ENCODE measurements at regions not wholly inside any gene's neighbourhood (a gene's known extent, or its start where the extent isn't known, plus 50 kb on each side); places are given as distances from the start of the nearest gene placed in this dataset.

DNA sequence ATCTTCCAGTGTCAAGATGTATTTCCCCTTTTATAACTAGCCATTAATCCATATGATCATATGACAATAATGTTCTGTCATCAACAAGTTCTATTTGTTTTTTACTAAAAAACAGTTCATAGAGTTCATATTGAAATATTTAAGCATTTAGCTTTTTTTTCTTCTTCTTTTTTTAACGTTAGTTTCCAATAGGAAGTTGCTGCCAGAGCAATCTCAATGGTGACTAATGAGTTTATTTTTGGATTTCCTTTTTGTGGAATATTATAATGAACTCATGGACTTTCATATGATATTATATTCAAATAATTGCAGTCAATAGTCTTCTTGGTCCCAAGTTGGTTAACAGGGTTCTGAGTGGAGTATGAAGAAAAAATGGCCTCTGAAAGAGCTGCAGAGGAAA is 343.3 kb downstream of the BCKDHB start:
- TF ChIP-seq, protein P1, sequence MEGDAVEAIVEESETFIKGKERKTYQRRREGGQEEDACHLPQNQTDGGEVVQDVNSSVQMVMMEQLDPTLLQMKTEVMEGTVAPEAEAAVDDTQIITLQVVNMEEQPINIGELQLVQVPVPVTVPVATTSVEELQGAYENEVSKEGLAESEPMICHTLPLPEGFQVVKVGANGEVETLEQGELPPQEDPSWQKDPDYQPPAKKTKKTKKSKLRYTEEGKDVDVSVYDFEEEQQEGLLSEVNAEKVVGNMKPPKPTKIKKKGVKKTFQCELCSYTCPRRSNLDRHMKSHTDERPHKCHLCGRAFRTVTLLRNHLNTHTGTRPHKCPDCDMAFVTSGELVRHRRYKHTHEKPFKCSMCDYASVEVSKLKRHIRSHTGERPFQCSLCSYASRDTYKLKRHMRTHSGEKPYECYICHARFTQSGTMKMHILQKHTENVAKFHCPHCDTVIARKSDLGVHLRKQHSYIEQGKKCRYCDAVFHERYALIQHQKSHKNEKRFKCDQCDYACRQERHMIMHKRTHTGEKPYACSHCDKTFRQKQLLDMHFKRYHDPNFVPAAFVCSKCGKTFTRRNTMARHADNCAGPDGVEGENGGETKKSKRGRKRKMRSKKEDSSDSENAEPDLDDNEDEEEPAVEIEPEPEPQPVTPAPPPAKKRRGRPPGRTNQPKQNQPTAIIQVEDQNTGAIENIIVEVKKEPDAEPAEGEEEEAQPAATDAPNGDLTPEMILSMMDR (conservative IDR thresholded peaks at IDR 0.05; ENCODE audit: low read depth in 2 of 2) = no peak
- no peak for TF ChIP-seq EZH2phosphoT487 (IDR thresholded peaks at IDR 0.05; ENCODE audit: unreplicated experiment)
- no peak for TF ChIP-seq JUNB (IDR thresholded peaks at IDR 0.05; ENCODE audit: unreplicated experiment)
- TF ChIP-seq, protein P2, sequence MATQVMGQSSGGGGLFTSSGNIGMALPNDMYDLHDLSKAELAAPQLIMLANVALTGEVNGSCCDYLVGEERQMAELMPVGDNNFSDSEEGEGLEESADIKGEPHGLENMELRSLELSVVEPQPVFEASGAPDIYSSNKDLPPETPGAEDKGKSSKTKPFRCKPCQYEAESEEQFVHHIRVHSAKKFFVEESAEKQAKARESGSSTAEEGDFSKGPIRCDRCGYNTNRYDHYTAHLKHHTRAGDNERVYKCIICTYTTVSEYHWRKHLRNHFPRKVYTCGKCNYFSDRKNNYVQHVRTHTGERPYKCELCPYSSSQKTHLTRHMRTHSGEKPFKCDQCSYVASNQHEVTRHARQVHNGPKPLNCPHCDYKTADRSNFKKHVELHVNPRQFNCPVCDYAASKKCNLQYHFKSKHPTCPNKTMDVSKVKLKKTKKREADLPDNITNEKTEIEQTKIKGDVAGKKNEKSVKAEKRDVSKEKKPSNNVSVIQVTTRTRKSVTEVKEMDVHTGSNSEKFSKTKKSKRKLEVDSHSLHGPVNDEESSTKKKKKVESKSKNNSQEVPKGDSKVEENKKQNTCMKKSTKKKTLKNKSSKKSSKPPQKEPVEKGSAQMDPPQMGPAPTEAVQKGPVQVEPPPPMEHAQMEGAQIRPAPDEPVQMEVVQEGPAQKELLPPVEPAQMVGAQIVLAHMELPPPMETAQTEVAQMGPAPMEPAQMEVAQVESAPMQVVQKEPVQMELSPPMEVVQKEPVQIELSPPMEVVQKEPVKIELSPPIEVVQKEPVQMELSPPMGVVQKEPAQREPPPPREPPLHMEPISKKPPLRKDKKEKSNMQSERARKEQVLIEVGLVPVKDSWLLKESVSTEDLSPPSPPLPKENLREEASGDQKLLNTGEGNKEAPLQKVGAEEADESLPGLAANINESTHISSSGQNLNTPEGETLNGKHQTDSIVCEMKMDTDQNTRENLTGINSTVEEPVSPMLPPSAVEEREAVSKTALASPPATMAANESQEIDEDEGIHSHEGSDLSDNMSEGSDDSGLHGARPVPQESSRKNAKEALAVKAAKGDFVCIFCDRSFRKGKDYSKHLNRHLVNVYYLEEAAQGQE (IDR thresholded peaks at IDR 0.05; ENCODE audit: unreplicated experiment) = no peak
- no peak for TF ChIP-seq CREB1 (CRISPR knock-in tag; IDR thresholded peaks at IDR 0.05; ENCODE audit: low read depth)
- TF ChIP-seq NANOG (IDR thresholded peaks at IDR 0.05; ENCODE audit: borderline replicate concordance) = no peak
- TF ChIP-seq POLR2AphosphoS5 (IDR thresholded peaks at IDR 0.05; ENCODE audit: low read depth) = no peak
- no peak for TF ChIP-seq EZH2 (IDR thresholded peaks at IDR 0.05; ENCODE audit: low read depth, unreplicated experiment)
- TF ChIP-seq, protein P3, sequence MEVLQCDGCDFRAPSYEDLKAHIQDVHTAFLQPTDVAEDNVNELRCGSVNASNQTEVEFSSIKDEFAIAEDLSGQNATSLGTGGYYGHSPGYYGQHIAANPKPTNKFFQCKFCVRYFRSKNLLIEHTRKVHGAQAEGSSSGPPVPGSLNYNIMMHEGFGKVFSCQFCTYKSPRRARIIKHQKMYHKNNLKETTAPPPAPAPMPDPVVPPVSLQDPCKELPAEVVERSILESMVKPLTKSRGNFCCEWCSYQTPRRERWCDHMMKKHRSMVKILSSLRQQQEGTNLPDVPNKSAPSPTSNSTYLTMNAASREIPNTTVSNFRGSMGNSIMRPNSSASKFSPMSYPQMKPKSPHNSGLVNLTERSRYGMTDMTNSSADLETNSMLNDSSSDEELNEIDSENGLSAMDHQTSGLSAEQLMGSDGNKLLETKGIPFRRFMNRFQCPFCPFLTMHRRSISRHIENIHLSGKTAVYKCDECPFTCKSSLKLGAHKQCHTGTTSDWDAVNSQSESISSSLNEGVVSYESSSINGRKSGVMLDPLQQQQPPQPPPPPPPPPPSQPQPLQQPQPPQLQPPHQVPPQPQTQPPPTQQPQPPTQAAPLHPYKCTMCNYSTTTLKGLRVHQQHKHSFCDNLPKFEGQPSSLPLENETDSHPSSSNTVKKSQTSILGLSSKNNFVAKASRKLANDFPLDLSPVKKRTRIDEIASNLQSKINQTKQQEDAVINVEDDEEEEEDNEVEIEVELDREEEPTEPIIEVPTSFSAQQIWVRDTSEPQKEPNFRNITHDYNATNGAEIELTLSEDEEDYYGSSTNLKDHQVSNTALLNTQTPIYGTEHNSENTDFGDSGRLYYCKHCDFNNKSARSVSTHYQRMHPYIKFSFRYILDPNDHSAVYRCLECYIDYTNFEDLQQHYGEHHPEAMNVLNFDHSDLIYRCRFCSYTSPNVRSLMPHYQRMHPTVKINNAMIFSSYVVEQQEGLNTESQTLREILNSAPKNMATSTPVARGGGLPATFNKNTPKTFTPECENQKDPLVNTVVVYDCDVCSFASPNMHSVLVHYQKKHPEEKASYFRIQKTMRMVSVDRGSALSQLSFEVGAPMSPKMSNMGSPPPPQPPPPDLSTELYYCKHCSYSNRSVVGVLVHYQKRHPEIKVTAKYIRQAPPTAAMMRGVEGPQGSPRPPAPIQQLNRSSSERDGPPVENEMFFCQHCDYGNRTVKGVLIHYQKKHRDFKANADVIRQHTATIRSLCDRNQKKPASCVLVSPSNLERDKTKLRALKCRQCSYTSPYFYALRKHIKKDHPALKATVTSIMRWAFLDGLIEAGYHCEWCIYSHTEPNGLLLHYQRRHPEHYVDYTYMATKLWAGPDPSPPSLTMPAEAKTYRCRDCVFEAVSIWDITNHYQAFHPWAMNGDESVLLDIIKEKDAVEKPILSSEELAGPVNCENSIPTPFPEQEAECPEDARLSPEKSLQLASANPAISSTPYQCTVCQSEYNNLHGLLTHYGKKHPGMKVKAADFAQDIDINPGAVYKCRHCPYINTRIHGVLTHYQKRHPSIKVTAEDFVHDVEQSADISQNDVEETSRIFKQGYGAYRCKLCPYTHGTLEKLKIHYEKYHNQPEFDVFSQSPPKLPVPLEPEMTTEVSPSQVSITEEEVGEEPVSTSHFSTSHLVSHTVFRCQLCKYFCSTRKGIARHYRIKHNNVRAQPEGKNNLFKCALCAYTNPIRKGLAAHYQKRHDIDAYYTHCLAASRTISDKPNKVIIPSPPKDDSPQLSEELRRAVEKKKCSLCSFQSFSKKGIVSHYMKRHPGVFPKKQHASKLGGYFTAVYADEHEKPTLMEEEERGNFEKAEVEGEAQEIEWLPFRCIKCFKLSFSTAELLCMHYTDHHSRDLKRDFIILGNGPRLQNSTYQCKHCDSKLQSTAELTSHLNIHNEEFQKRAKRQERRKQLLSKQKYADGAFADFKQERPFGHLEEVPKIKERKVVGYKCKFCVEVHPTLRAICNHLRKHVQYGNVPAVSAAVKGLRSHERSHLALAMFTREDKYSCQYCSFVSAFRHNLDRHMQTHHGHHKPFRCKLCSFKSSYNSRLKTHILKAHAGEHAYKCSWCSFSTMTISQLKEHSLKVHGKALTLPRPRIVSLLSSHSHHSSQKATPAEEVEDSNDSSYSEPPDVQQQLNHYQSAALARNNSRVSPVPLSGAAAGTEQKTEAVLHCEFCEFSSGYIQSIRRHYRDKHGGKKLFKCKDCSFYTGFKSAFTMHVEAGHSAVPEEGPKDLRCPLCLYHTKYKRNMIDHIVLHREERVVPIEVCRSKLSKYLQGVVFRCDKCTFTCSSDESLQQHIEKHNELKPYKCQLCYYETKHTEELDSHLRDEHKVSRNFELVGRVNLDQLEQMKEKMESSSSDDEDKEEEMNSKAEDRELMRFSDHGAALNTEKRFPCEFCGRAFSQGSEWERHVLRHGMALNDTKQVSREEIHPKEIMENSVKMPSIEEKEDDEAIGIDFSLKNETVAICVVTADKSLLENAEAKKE (CRISPR knock-in tag; IDR thresholded peaks at IDR 0.05) = no peak
- no peak for TF ChIP-seq STAT1 (IDR thresholded peaks at IDR 0.05; ENCODE audit: unreplicated experiment)
- no peak for TF ChIP-seq ZNF114 (CRISPR knock-in tag; IDR thresholded peaks at IDR 0.05)

All from GM23338 (cell line).